ENCODE measurements at regions not wholly inside any gene's neighbourhood (a gene's known extent, or its start where the extent isn't known, plus 50 kb on each side); places are given as distances from the start of the nearest gene placed in this dataset.
A peak's percentile ranks its signal among the peaks of the same experiment; 100 is the strongest.

GRCh38 chr16:9249534-9249933 is 158.1 kb downstream of the HAPSTR1 start:
- no peak for DNase-seq
- ATAC-seq (ENCODE audit: insufficient read depth, low read depth): no peak
- no peaks in the 10 kb centered on the region for H4K20me1 ChIP-seq (ENCODE audit: insufficient read depth, low read length)
- H3K27ac ChIP-seq (ENCODE audit: low read length): no peak overlapping the region
- no peak overlapping the region for H2AFZ ChIP-seq (ENCODE audit: low read depth, low read length)
- no peak overlapping the region for H3K9ac ChIP-seq (ENCODE audit: low read depth, low read length)
- TF ChIP-seq EZH2 (IDR thresholded peaks at IDR 0.05; ENCODE audit: borderline replicate concordance, low read depth, low read length, severe bottlenecking) (no peak), CTCF (IDR thresholded peaks at IDR 0.05; ENCODE audit: borderline replicate concordance, extremely low read depth, low read length, poor library complexity, severe bottlenecking) (no peak)
- no peaks in the 10 kb centered on the region for H3K4me1 ChIP-seq (ENCODE audit: insufficient read depth, low read length)
- no peak overlapping the region for H3K4me2 ChIP-seq (ENCODE audit: insufficient read depth, low read length)
- no peaks in the 10 kb centered on the region for H3K36me3 ChIP-seq (ENCODE audit: insufficient read depth, low read length)
- no peaks in the 10 kb centered on the region for H3K9me3 ChIP-seq (ENCODE audit: insufficient read depth, low read length, severe bottlenecking)
- H3K27me3 ChIP-seq (ENCODE audit: insufficient read depth, low read length, poor library complexity): peaks cover 11% of the 10 kb centered on the region
- H3K4me3 ChIP-seq (ENCODE audit: low read depth in 1 of 2, low read length in 2 of 2): no peak overlapping the region
- H3K79me2 ChIP-seq (ENCODE audit: insufficient read depth, low read length): no peaks in the 10 kb centered on the region

GRCh38 chr16:9251026-9251425 is 159.6 kb downstream of the HAPSTR1 start:
- no peak for ATAC-seq (ENCODE audit: insufficient read depth, low read depth)
- H3K36me3 ChIP-seq (ENCODE audit: insufficient read depth, low read length): no peaks in the 10 kb centered on the region
- H2AFZ ChIP-seq (ENCODE audit: low read depth, low read length): no peak overlapping the region
- no peaks in the 10 kb centered on the region for H3K9me3 ChIP-seq (ENCODE audit: insufficient read depth, low read length, severe bottlenecking)
- H3K4me3 ChIP-seq (ENCODE audit: low read depth in 1 of 2, low read length in 2 of 2): no peak overlapping the region
- H3K79me2 ChIP-seq (ENCODE audit: insufficient read depth, low read length): no peaks in the 10 kb centered on the region
- H3K9ac ChIP-seq (ENCODE audit: low read depth, low read length): no peak overlapping the region
- H3K4me2 ChIP-seq (ENCODE audit: insufficient read depth, low read length): no peak overlapping the region
- DNase-seq: no peak
- peaks cover 11% of the 10 kb centered on the region for H3K27me3 ChIP-seq (ENCODE audit: insufficient read depth, low read length, poor library complexity)
- no peak overlapping the region for H3K27ac ChIP-seq (ENCODE audit: low read length)
- no peaks in the 10 kb centered on the region for H3K4me1 ChIP-seq (ENCODE audit: insufficient read depth, low read length)
- TF ChIP-seq EZH2 (IDR thresholded peaks at IDR 0.05; ENCODE audit: borderline replicate concordance, low read depth, low read length, severe bottlenecking): no peak
- TF ChIP-seq CTCF (IDR thresholded peaks at IDR 0.05; ENCODE audit: borderline replicate concordance, extremely low read depth, low read length, poor library complexity, severe bottlenecking): no peak
- no peaks in the 10 kb centered on the region for H4K20me1 ChIP-seq (ENCODE audit: insufficient read depth, low read length)

- Histone ChIP-seq H3K27ac (ENCODE audit: low read length) (no peak overlapping the region), H3K27me3 (ENCODE audit: insufficient read depth, low read length, poor library complexity) (peaks cover 6% of the 10 kb centered on the region), H2AFZ (ENCODE audit: low read depth, low read length) (no peak overlapping the region), H3K9ac (ENCODE audit: low read depth, low read length) (no peak overlapping the region), H4K20me1 (ENCODE audit: insufficient read depth, low read length) (no peaks in the 10 kb centered on the region), H3K79me2 (ENCODE audit: insufficient read depth, low read length) (no peaks in the 10 kb centered on the region), H3K9me3 (ENCODE audit: insufficient read depth, low read length, severe bottlenecking) (no peaks in the 10 kb centered on the region), H3K4me2 (ENCODE audit: insufficient read depth, low read length) (no peak overlapping the region), H3K36me3 (ENCODE audit: insufficient read depth, low read length) (no peaks in the 10 kb centered on the region), H3K4me3 (ENCODE audit: low read depth in 1 of 2, low read length in 2 of 2) (no peak overlapping the region), H3K4me1 (ENCODE audit: insufficient read depth, low read length) (no peaks in the 10 kb centered on the region)
- DNase-seq (no peak), ATAC-seq (ENCODE audit: insufficient read depth, low read depth) (no peak)
- TF ChIP-seq CTCF (IDR thresholded peaks at IDR 0.05; ENCODE audit: borderline replicate concordance, extremely low read depth, low read length, poor library complexity, severe bottlenecking): no peak
- no peak for TF ChIP-seq EZH2 (IDR thresholded peaks at IDR 0.05; ENCODE audit: borderline replicate concordance, low read depth, low read length, severe bottlenecking)
Measured at GRCh38 chr16:9254863-9255262, 163.4 kb downstream of the HAPSTR1 start.

- no peaks in the 10 kb centered on the region for H3K36me3 ChIP-seq (ENCODE audit: insufficient read depth, low read length)
- DNase-seq: peak; percentile 46
- peaks cover 6% of the 10 kb centered on the region for H3K27me3 ChIP-seq (ENCODE audit: insufficient read depth, low read length, poor library complexity)
- H3K9me3 ChIP-seq (ENCODE audit: insufficient read depth, low read length, severe bottlenecking): no peaks in the 10 kb centered on the region
- TF ChIP-seq CTCF (IDR thresholded peaks at IDR 0.05; ENCODE audit: borderline replicate concordance, extremely low read depth, low read length, poor library complexity, severe bottlenecking) (peak; percentile 65), EZH2 (IDR thresholded peaks at IDR 0.05; ENCODE audit: borderline replicate concordance, low read depth, low read length, severe bottlenecking) (no peak)
- no peaks in the 10 kb centered on the region for H4K20me1 ChIP-seq (ENCODE audit: insufficient read depth, low read length)
- H3K4me2 ChIP-seq (ENCODE audit: insufficient read depth, low read length): no peak overlapping the region
- no peak overlapping the region for H3K4me3 ChIP-seq (ENCODE audit: low read depth in 1 of 2, low read length in 2 of 2)
- peak; percentile 33; the same call in 1 of the 3 replicates for ATAC-seq (ENCODE audit: insufficient read depth, low read depth)
- H3K4me1 ChIP-seq (ENCODE audit: insufficient read depth, low read length): no peaks in the 10 kb centered on the region
- no peak overlapping the region for H3K9ac ChIP-seq (ENCODE audit: low read depth, low read length)
- no peaks in the 10 kb centered on the region for H3K79me2 ChIP-seq (ENCODE audit: insufficient read depth, low read length)
- no peak overlapping the region for H3K27ac ChIP-seq (ENCODE audit: low read length)
- H2AFZ ChIP-seq (ENCODE audit: low read depth, low read length): no peak overlapping the region
Measured at GRCh38 chr16:9256196-9256595, 164.8 kb downstream of the HAPSTR1 start.

Measured in DND-41 (cell line).